ENCODE measurements at regions not wholly inside any gene's neighbourhood (a gene's known extent, or its start where the extent isn't known, plus 50 kb on each side); places are given as distances from the start of the nearest gene placed in this dataset.

GRCh38 chr15:66906668-66907614, 158.5 kb upstream of the SMAD3 start:
- TF ChIP-seq GATA3 (IDR thresholded peaks at IDR 0.05; ENCODE audit: low read depth, low read length): no peak
- TF ChIP-seq GATA2 (IDR thresholded peaks at IDR 0.05; ENCODE audit: low read depth, low read length): no peak
